ENCODE measurements at regions not wholly inside any gene's neighbourhood (a gene's known extent, or its start where the extent isn't known, plus 50 kb on each side); places are given as distances from the start of the nearest gene placed in this dataset.

DNA sequence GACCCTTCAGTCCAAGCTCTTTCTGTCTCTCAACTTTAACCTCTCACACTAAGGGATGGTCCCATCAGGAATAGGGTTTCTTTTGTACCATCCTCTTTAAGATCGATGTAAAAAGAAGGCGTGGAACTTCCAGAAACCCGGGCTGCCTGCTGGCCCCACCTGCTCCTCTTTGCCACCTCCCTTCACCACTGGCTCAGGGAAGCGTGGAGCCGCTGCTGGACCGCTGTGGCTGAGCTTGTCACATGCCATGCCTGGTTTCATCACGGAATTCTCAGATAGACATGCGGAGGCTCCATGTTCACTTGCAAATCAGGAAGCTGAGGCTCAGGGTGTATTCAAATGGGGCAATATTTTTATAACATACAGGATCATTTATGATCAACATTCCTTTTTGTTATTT is 399.7 kb downstream of the BRD1 start:
- Histone ChIP-seq H3K4me3 (ENCODE audit: low read depth, low read length) (no peak overlapping the region), H3K27me3 (ENCODE audit: control insufficient read depth, insufficient read depth, low read length) (no peaks in the 10 kb centered on the region), H3K36me3 (ENCODE audit: control insufficient read depth, insufficient read depth, low read length) (no peaks in the 10 kb centered on the region)
- CTCF ChIA-PET, result no interaction called here
- no peak for DNase-seq (ENCODE audit: low read depth)
- TF ChIP-seq, protein P1, sequence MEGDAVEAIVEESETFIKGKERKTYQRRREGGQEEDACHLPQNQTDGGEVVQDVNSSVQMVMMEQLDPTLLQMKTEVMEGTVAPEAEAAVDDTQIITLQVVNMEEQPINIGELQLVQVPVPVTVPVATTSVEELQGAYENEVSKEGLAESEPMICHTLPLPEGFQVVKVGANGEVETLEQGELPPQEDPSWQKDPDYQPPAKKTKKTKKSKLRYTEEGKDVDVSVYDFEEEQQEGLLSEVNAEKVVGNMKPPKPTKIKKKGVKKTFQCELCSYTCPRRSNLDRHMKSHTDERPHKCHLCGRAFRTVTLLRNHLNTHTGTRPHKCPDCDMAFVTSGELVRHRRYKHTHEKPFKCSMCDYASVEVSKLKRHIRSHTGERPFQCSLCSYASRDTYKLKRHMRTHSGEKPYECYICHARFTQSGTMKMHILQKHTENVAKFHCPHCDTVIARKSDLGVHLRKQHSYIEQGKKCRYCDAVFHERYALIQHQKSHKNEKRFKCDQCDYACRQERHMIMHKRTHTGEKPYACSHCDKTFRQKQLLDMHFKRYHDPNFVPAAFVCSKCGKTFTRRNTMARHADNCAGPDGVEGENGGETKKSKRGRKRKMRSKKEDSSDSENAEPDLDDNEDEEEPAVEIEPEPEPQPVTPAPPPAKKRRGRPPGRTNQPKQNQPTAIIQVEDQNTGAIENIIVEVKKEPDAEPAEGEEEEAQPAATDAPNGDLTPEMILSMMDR (IDR thresholded peaks at IDR 0.05; ENCODE audit: insufficient read depth, low read depth, low read length), result no peak
- POLR2A ChIA-PET, result no interaction called here

DNA sequence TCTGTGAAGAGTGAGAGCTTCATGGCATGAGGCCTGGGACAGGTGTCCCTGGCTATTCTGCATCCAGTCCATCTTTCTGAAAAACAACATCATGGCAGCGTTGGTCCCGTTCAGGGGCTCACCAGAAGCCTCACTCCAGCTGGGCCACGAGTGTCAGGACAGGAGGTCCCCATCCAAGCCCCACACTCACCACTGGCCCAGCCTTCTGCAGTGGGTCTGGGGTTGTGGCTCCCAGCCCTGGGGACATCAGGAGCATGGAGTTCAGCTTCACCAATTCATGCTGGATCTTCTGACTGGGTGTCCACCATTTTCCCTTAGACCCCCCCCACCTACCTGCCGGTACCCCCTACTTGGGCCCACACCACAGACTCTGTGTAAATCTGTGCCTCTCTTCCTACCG is 400.3 kb downstream of the BRD1 start:
- no peak for DNase-seq (ENCODE audit: low read depth)
- POLR2A ChIA-PET, result no interaction called here
- CTCF ChIA-PET, result interaction anchor here (1.1 kb wide), 1 partner anchor 51 kb away, joined by 3 read pairs; no protein-coding TSS in a partner anchor
- Histone ChIP-seq H3K27me3 (ENCODE audit: control insufficient read depth, insufficient read depth, low read length) (no peaks in the 10 kb centered on the region), H3K4me3 (ENCODE audit: low read depth, low read length) (no peak overlapping the region), H3K36me3 (ENCODE audit: control insufficient read depth, insufficient read depth, low read length) (no peaks in the 10 kb centered on the region)
- TF ChIP-seq, protein P1 (IDR thresholded peaks at IDR 0.05; ENCODE audit: insufficient read depth, low read depth, low read length), result no peak

DNA sequence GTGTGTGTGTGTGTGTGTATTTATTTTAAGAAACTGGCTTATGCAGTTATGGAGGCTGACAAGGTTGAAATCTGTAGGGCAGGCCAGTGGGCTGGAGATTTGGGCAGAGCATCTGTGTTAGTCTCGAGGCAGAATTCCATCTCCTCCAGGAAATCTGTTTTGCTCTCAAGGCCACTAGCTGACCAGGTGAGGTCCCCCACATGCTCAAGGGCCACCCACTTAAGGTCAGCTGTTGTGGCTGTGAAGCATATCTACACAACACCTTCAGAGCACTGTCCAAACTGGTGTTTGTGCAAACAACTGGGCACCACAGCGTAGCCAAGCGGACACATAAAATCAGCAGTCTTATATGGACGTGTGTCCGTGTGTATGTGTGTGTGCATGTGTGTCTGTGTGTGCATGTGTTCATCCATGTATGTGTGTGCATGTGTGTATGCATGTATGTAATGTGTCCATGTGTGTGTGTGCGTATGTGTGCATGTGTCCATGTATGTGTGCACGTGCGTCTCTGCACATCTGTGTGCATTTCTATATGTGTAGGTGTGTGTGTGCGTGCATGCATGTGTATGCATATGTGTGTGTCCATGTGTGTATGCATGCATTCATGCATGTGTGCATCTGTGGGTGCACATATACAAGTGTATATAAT is 400.9 kb downstream of the BRD1 start:
- Histone ChIP-seq H3K27me3 (ENCODE audit: control insufficient read depth, insufficient read depth, low read length) (no peaks in the 10 kb centered on the region), H3K36me3 (ENCODE audit: control insufficient read depth, insufficient read depth, low read length) (no peaks in the 10 kb centered on the region), H3K4me3 (ENCODE audit: low read depth, low read length) (no peak overlapping the region)
- TF ChIP-seq, protein P1 (IDR thresholded peaks at IDR 0.05; ENCODE audit: insufficient read depth, low read depth, low read length), result no peak
- POLR2A ChIA-PET, result no interaction called here
- no peak for DNase-seq (ENCODE audit: low read depth)
- CTCF ChIA-PET, result interaction anchor here (1.1 kb wide), 1 partner anchor 50 kb away, joined by 3 read pairs; no protein-coding TSS in a partner anchor

DNA sequence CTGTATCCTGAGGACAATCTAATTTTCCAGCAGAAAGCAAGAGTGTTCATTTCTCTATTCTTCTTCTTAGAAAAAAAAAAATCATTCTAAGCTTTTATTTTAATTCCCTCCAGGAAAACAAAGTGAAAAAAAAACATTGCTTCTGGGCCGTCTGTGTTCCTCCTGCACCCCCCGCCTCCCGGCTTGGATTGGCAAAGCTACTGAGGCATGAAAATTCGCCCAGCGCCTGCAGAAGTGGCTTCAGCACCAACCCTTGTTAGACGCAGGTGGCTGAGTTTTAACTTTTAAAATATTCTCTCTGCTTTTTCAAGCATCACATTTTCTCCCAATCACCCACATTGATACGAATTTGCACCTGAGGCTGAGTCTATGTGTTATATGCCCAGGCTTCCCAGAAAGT is 401.6 kb downstream of the BRD1 start:
- DNase-seq (ENCODE audit: low read depth), result no peak
- ChIA-PET POLR2A (no interaction called here), CTCF (interaction anchor here (1.1 kb wide), 1 partner anchor 49 kb away, joined by 3 read pairs; no protein-coding TSS in a partner anchor)
- H3K27me3 ChIP-seq (ENCODE audit: control insufficient read depth, insufficient read depth, low read length), result no peaks in the 10 kb centered on the region
- H3K36me3 ChIP-seq (ENCODE audit: control insufficient read depth, insufficient read depth, low read length), result no peaks in the 10 kb centered on the region
- H3K4me3 ChIP-seq (ENCODE audit: low read depth, low read length), result no peak overlapping the region
- TF ChIP-seq, protein P1 (IDR thresholded peaks at IDR 0.05; ENCODE audit: insufficient read depth, low read depth, low read length), result no peak

DNA sequence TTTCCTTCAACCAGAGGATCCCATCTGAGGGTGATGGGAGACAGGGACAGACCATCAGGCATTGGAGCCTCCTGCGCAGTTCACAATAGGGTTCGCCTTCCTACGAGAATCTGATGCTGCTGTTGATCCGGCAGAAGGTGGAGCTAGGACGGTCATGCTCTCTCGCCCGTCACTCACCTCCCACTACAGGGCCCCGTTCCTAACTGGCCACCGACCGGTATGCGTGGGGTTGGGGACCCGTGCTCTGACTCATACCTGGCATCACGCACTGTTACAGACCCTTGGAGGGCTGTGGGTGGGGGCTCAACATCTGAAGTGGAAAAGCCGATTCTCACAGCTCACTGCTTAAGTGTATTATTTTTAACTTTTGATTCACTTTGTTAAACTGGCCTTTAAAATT is 402.3 kb downstream of the BRD1 start:
- H3K36me3 ChIP-seq (ENCODE audit: control insufficient read depth, insufficient read depth, low read length), result no peaks in the 10 kb centered on the region
- CTCF ChIA-PET, result no interaction called here
- DNase-seq (ENCODE audit: low read depth), result no peak
- H3K4me3 ChIP-seq (ENCODE audit: low read depth, low read length), result no peak overlapping the region
- H3K27me3 ChIP-seq (ENCODE audit: control insufficient read depth, insufficient read depth, low read length), result no peaks in the 10 kb centered on the region
- POLR2A ChIA-PET, result no interaction called here
- TF ChIP-seq, protein P1 (IDR thresholded peaks at IDR 0.05; ENCODE audit: insufficient read depth, low read depth, low read length), result no peak

All from BJ (cell line).